K562 (cell line): ENCODE measurements at regions not wholly inside any gene's neighbourhood (a gene's known extent, or its start where the extent isn't known, plus 50 kb on each side); places are given as distances from the start of the nearest gene placed in this dataset.

Experiments
- TSHZ1 ChIP-seq: fragments of 250-450 bp; sonication (Bioruptor Pico); IDR thresholded peaks from 2 replicates; pipeline ENCODE4 v1.4.0; 2020; ENCODE audit warnings: mild to moderate bottlenecking, moderate library complexity
- ZBTB40 ChIP-seq, 2 experiments: fragments of 450-650 bp in 1 of 2; sonication (generic) in 1 of 2; formaldehyde crosslinking in 1 of 2; IDR thresholded peaks; 2 replicates each; pipeline versions ENCODE4 v1.7.1 to v1.9.0; 2016 to 2022; ENCODE audit warnings: inconsistent platforms in 1 of 2, mild to moderate bottlenecking in 1 of 2, missing genetic modification reagents in 1 of 2

- 0 out of 2 replicates have a peak, but pooled peaks have one; percentile 4 for TF ChIP-seq ZBTB40 (IDR thresholded peaks at IDR 0.05)
- no peak for TF ChIP-seq ZBTB40 (CRISPR knock-in tag; IDR thresholded peaks at IDR 0.05)
- TF ChIP-seq TSHZ1, result no peak
Measured at GRCh38 chr16:87052506-87052905, 264.7 kb downstream of the C16orf95 start (continued).
